GM12892 (cell line): ENCODE measurements at regions not wholly inside any gene's neighbourhood (a gene's known extent, or its start where the extent isn't known, plus 50 kb on each side); places are given as distances from the start of the nearest gene placed in this dataset.

Experiments
- POLR2A ChIP-seq: IDR thresholded peaks from 2 replicates; pipeline ENCODE4 v1.6.1; 2011; ENCODE audit warnings: low read depth, low read length, control low read depth
- POLR2AphosphoS5 ChIP-seq: IDR thresholded peaks from 2 replicates; pipeline ENCODE4 v1.6.1; 2011; ENCODE audit warnings: low read depth, low read length, control low read depth
- TAF1 ChIP-seq: IDR thresholded peaks from 2 replicates; pipeline ENCODE4 v1.6.1; 2011; ENCODE audit warnings: low read depth, mild to moderate bottlenecking, control low read depth, low read length, borderline replicate concordance

DNA sequence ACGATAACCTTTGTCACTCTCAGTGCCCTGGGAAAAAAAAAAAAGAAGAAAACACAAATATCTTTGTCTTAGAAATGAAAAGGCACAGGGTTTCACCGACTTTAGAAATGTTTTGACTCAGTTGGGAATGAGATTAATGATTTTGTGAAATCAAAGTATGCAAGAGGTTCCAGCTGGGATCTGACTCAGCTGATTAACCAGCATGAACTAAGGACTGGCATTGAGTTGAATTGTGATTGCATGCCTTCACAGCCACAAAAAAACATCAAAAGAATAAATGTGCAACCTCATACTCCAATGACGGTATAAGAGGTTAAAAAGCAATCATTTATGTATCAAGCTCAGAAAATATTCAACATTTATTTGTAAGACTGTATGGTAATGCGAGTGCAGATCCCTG, 566.6 kb upstream of the DSEL start:
- TF ChIP-seq POLR2A (no peak), POLR2AphosphoS5 (no peak), TAF1 (no peak)
